Thyroid gland (tissue), 4 donors: ENCODE measurements at regions not wholly inside any gene's neighbourhood (a gene's known extent, or its start where the extent isn't known, plus 50 kb on each side); places are given as distances from the start of the nearest gene placed in this dataset.

Source experiments
- POLR2A ChIP-seq, 2 donors: fragments of 450-650 bp; IDR thresholded peaks; one replicate each; pipeline ENCODE4 v1.6.1; 2017; ENCODE audit warnings: antibody characterized with exemption in 2 of 2, mild to moderate bottlenecking in 2 of 2, moderate library complexity in 1 of 2
- TF ChIP-seq, protein P1 (sequence below), 6 experiments: fragments of 200-600 bp in 3 of 6; fragments of 450-650 bp in 3 of 6; sonication (generic) in 3 of 6; IDR thresholded peaks; one replicate each; pipeline ENCODE4 v1.5.1; 2016 to 2019; ENCODE audit warnings: antibody characterized with exemption in 6 of 6, mild to moderate bottlenecking in 2 of 6, inconsistent platforms in 1 of 6, moderate library complexity in 1 of 6

DNA sequence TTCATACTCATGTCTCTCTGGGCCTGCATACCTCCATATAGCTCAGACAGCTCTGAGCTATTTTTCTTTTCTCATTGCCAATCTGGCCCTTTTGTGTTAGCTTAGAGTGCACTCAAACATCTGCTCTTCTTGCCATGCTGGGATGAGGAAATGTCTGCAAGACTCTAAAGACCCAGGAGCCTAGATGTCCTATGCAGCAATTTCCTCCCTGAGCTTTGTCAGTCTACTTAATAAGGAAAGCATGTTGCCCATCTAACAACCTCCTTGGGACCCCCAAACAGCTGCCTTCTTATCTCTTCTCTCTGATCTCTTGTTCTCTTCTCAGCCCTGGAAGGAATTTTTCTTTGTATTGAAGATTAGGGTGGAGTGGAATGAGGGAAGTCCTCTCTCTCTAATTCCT is 69.2 kb downstream of the UCHL1 start:
- TF ChIP-seq, protein P1, sequence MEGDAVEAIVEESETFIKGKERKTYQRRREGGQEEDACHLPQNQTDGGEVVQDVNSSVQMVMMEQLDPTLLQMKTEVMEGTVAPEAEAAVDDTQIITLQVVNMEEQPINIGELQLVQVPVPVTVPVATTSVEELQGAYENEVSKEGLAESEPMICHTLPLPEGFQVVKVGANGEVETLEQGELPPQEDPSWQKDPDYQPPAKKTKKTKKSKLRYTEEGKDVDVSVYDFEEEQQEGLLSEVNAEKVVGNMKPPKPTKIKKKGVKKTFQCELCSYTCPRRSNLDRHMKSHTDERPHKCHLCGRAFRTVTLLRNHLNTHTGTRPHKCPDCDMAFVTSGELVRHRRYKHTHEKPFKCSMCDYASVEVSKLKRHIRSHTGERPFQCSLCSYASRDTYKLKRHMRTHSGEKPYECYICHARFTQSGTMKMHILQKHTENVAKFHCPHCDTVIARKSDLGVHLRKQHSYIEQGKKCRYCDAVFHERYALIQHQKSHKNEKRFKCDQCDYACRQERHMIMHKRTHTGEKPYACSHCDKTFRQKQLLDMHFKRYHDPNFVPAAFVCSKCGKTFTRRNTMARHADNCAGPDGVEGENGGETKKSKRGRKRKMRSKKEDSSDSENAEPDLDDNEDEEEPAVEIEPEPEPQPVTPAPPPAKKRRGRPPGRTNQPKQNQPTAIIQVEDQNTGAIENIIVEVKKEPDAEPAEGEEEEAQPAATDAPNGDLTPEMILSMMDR (IDR thresholded peaks at IDR 0.05) = no peak
- no peak for TF ChIP-seq POLR2A (IDR thresholded peaks at IDR 0.05)
